HepG2 (cell line): ENCODE measurements at regions not wholly inside any gene's neighbourhood (a gene's known extent, or its start where the extent isn't known, plus 50 kb on each side); places are given as distances from the start of the nearest gene placed in this dataset.
A peak's percentile ranks its signal among the peaks of the same experiment; 100 is the strongest.

Experiments used
- ELF3 ChIP-seq: IDR thresholded peaks from 2 replicates; pipeline ENCODE4 v1.6.1; 2016; ENCODE audit warnings: missing genetic modification reagents, missing compliant biosample characterization
- HOXA7 ChIP-seq: sonication (generic); formaldehyde crosslinking; IDR thresholded peaks from 2 replicates; pipeline ENCODE4 v1.8.1; 2022; ENCODE audit warnings: mild to moderate bottlenecking, missing genetic modification reagents, moderate library complexity
- KDM3A ChIP-seq: IDR thresholded peaks from 2 replicates; pipeline ENCODE4 v1.6.1; 2018; ENCODE audit warnings: low read depth, missing compliant biosample characterization
- KLF16 ChIP-seq, 2 experiments: sonication (generic) in 1 of 2; formaldehyde crosslinking in 1 of 2; IDR thresholded peaks; 2 replicates each; pipeline versions ENCODE4 v1.6.1 to v1.8.0; 2016 to 2023; ENCODE audit warnings: missing genetic modification reagents in 2 of 2, missing compliant biosample characterization in 1 of 2
- KLF6 ChIP-seq: IDR thresholded peaks from 2 replicates; pipeline ENCODE4 v1.8.0; 2016; ENCODE audit warnings: missing biosample characterization, missing genetic modification reagents
- MAZ ChIP-seq, 2 experiments: sonication (generic) in 1 of 2; formaldehyde crosslinking in 1 of 2; IDR thresholded peaks; 2 replicates each; pipeline versions ENCODE4 v1.5.0 to v1.6.1; 2012 to 2020; ENCODE audit warnings: low read depth in 2 of 2, mild to moderate bottlenecking in 2 of 2, borderline replicate concordance in 1 of 2, improper control_type of control experiment in 1 of 2, low read length in 1 of 2, missing genetic modification reagents in 1 of 2, moderate library complexity in 1 of 2
- MED1 ChIP-seq: sonication (generic); formaldehyde crosslinking; IDR thresholded peaks from 2 replicates; pipeline ENCODE4 v1.4.0; 2020; ENCODE audit warnings: missing genetic modification reagents
- NFIC ChIP-seq: IDR thresholded peaks from 2 replicates; pipeline ENCODE4 v1.6.1; 2012; ENCODE audit warnings: mild to moderate bottlenecking, low read length, inconsistent platforms
- POGZ ChIP-seq: sonication (generic); formaldehyde crosslinking; IDR thresholded peaks from 2 replicates; pipeline ENCODE4 v1.4.0; 2020; ENCODE audit warnings: mild to moderate bottlenecking, missing genetic modification reagents
- PRDM10 ChIP-seq: sonication (generic); formaldehyde crosslinking; IDR thresholded peaks from 2 replicates; pipeline ENCODE4 v1.4.0; 2020; ENCODE audit warnings: low read depth, missing genetic modification reagents
- SCMH1 ChIP-seq: sonication (generic); formaldehyde crosslinking; IDR thresholded peaks from 2 replicates; pipeline ENCODE4 v1.9.0; 2021; ENCODE audit warnings: missing genetic modification reagents, mild to moderate bottlenecking, borderline replicate concordance
- SIN3A ChIP-seq: IDR thresholded peaks from 2 replicates; pipeline ENCODE4 v1.6.1; 2011; ENCODE audit warnings: low read depth, mild to moderate bottlenecking, control low read depth, low read length, borderline replicate concordance
- SMAD9 ChIP-seq: sonication (generic); formaldehyde crosslinking; IDR thresholded peaks from 2 replicates; pipeline ENCODE4 v1.5.1; 2020; ENCODE audit warnings: mild to moderate bottlenecking, missing genetic modification reagents
- TEAD3 ChIP-seq: optimal IDR thresholded peaks from 2 replicates; pipeline ENCODE3; 2016; ENCODE audit warnings: borderline replicate concordance
- TFDP1 ChIP-seq: IDR thresholded peaks from 2 replicates; pipeline ENCODE4 v1.6.1; 2016; ENCODE audit warnings: missing compliant biosample characterization, missing genetic modification reagents, borderline replicate concordance
- TGIF2 ChIP-seq: IDR thresholded peaks from 2 replicates; pipeline ENCODE4 v1.6.1; 2016; ENCODE audit warnings: control low read depth, missing compliant biosample characterization
- ZHX2 ChIP-seq, 2 experiments: sonication (generic) in 1 of 2; formaldehyde crosslinking in 1 of 2; IDR thresholded peaks; 2 replicates each; pipeline versions ENCODE4 v1.6.1 to v1.9.0; 2014 to 2022; ENCODE audit warnings: antibody characterized with exemption in 1 of 2, borderline replicate concordance in 1 of 2, inconsistent platforms in 1 of 2, low read depth in 1 of 2, missing genetic modification reagents in 1 of 2
- ZNF335 ChIP-seq: sonication (generic); formaldehyde crosslinking; IDR thresholded peaks from 2 replicates; pipeline ENCODE4 v1.4.0; 2020; ENCODE audit warnings: missing genetic modification reagents
- ZNF572 ChIP-seq: sonication (generic); formaldehyde crosslinking; IDR thresholded peaks from 2 replicates; pipeline ENCODE4 v1.5.1; 2020; ENCODE audit warnings: mild to moderate bottlenecking, missing genetic modification reagents
- ZNF576 ChIP-seq: sonication (generic); formaldehyde crosslinking; IDR thresholded peaks from 2 replicates; pipeline ENCODE4 v1.4.0; 2020; ENCODE audit warnings: mild to moderate bottlenecking, missing genetic modification reagents

GRCh38 chr13:22848539-22849052 lies 332.2 kb upstream of the SGCG start (continued):
- TF ChIP-seq ZHX2 (IDR thresholded peaks at IDR 0.05; ENCODE audit: low read depth) (no peak), ZHX2 (CRISPR knock-in tag; IDR thresholded peaks at IDR 0.05; ENCODE audit: borderline replicate concordance) (no peak), SCMH1 (CRISPR knock-in tag) (no peak), HOXA7 (CRISPR knock-in tag) (no peak), SMAD9 (CRISPR knock-in tag) (no peak), KDM3A (CRISPR knock-in tag) (no peak), TFDP1 (peak; percentile 68; the same call in 1 of the 2 replicates), MAZ (IDR thresholded peaks at IDR 0.05; ENCODE audit: borderline replicate concordance, low read depth, low read length) (no peak), MAZ (CRISPR knock-in tag; IDR thresholded peaks at IDR 0.05; ENCODE audit: low read depth) (peak; percentile 31; the same call in 1 of the 2 replicates), TGIF2 (CRISPR knock-in tag) (no peak), TEAD3 (CRISPR knock-in tag) (no peak), ELF3 (CRISPR knock-in tag) (no peak), ZNF572 (no peak), PRDM10 (CRISPR knock-in tag) (no peak), SIN3A (no peak), KLF6 (no peak; the same call in 1 of the 2 replicates), MED1 (peak; percentile 37; the same call in 1 of the 2 replicates), NFIC (no peak), POGZ (CRISPR knock-in tag) (peak; percentile 96), KLF16 (CRISPR knock-in tag; IDR thresholded peaks at IDR 0.05) (no peak), ZNF335 (CRISPR knock-in tag) (no peak), ZNF576 (CRISPR knock-in tag) (no peak)
